Mammary epithelial cell (primary cell): ENCODE measurements at regions not wholly inside any gene's neighbourhood (a gene's known extent, or its start where the extent isn't known, plus 50 kb on each side); places are given as distances from the start of the nearest gene placed in this dataset.

Experiments
- CTCF ChIP-seq, 2 donors: IDR thresholded peaks in 1 of 2; conservative IDR thresholded peaks in 1 of 2; 2 replicates each; pipeline ENCODE4 v1.5.1; 2011 to 2012; ENCODE audit warnings: inconsistent platforms in 2 of 2, low read length in 2 of 2, mild to moderate bottlenecking in 2 of 2, control low read depth in 1 of 2, low read depth in 1 of 2; ENCODE audit not compliant: insufficient read depth in 1 of 2; ENCODE audit errors: extremely low read depth in 1 of 2
- EZH2 ChIP-seq: IDR thresholded peaks from 2 replicates; pipeline ENCODE4 v1.6.1; 2012; ENCODE audit warnings: low read length, inconsistent platforms, borderline replicate concordance

GRCh38 chr1:72969461-72969860 lies 687.1 kb upstream of the NEGR1 start:
- no peak for TF ChIP-seq EZH2
- TF ChIP-seq CTCF (conservative IDR thresholded peaks at IDR 0.05 in 1 of 2, IDR thresholded peaks at IDR 0.05 in 1 of 2; ENCODE audit: extremely low read depth in 1 of 2, insufficient read depth in 1 of 2, low read depth in 1 of 2, low read length in 2 of 2), result no peak
